HL-60 (cell line): ENCODE measurements at regions not wholly inside any gene's neighbourhood (a gene's known extent, or its start where the extent isn't known, plus 50 kb on each side); places are given as distances from the start of the nearest gene placed in this dataset.

Source experiments
- DNase-seq, 2 experiments: peaks; one replicate each; pipeline ENCODE4 v3.0.0-alpha.2; 2010 to 2020; ENCODE audit warnings: low read depth in 1 of 2, low spot score in 1 of 2
- H3K27ac ChIP-seq: fragments of 250-450 bp; sonication (Bioruptor Pico); replicated peaks from 2 replicates; pipeline ENCODE4 v1.5.1; 2020; ENCODE audit warnings: mild to moderate bottlenecking, moderate library complexity
- H3K27me3 ChIP-seq: fragments of 250-450 bp; sonication (Bioruptor Pico); 2 replicates; pipeline ENCODE4 v1.5.1; 2021; ENCODE audit warnings: mild to moderate bottlenecking, moderate library complexity; ENCODE audit not compliant: insufficient read depth, poor library complexity, severe bottlenecking
- H3K4me3 ChIP-seq: replicated peaks from 2 replicates; pipeline ENCODE4 v1.5.1; 2011; ENCODE audit warnings: mild to moderate bottlenecking, control low read depth, low read length; ENCODE audit not compliant: insufficient read depth
- CTCF ChIP-seq: IDR thresholded peaks from one replicate; pipeline ENCODE4 v1.5.1; 2011; ENCODE audit warnings: low read length, control low read depth, inconsistent platforms; ENCODE audit not compliant: insufficient read depth
- GABPA ChIP-seq: IDR thresholded peaks from 2 replicates; pipeline ENCODE4 v1.6.1; 2012; ENCODE audit warnings: low read depth
- POLR2AphosphoS5 ChIP-seq: IDR thresholded peaks from 2 replicates; pipeline ENCODE4 v1.6.1; 2012; ENCODE audit warnings: low read depth
- REST ChIP-seq: IDR thresholded peaks from 2 replicates; pipeline ENCODE4 v1.6.1; 2012; ENCODE audit warnings: low read depth; ENCODE audit not compliant: insufficient replicate concordance
- SPI1 ChIP-seq: IDR thresholded peaks from 2 replicates; pipeline ENCODE4 v1.6.1; 2012; ENCODE audit warnings: low read depth, mild to moderate bottlenecking, borderline replicate concordance

DNA sequence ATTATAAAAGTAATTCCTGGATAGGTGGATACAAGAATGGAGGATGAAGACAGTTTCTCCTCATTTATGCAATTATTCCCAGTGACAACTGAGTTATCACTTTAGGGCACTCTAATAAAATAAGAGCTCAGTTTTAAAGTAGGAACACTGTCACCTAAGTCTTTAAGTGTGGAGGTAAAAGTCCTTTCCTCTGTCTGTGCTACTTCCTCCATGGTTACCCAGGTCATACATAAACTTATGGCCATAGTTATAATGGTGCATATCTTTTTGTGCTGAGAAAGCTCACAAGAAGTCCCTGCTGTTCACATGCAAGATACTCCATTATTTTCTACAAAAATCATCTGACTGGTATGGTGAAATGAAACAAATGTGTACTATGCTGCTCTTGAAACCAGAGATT is 1093.6 kb downstream of the IGSF11 start:
- TF ChIP-seq POLR2AphosphoS5 (no peak), SPI1 (no peak), CTCF (no peak), REST (no peak), GABPA (no peak)
- H3K4me3 ChIP-seq: no peak overlapping the region
- no peak overlapping the region for H3K27ac ChIP-seq
- H3K27me3 ChIP-seq: no peaks in the 10 kb centered on the region
- no peak for DNase-seq

- Histone ChIP-seq H3K4me3 (no peak overlapping the region), H3K27me3 (no peaks in the 10 kb centered on the region), H3K27ac (no peak overlapping the region)
- no peak for TF ChIP-seq REST
- no peak for TF ChIP-seq CTCF
- no peak for TF ChIP-seq SPI1
- no peak for TF ChIP-seq POLR2AphosphoS5
- no peak for TF ChIP-seq GABPA
- no peak for DNase-seq
These were observed 1092.9 kb downstream of the IGSF11 start for GRCh38 chr3:117941756-117942155.

DNA sequence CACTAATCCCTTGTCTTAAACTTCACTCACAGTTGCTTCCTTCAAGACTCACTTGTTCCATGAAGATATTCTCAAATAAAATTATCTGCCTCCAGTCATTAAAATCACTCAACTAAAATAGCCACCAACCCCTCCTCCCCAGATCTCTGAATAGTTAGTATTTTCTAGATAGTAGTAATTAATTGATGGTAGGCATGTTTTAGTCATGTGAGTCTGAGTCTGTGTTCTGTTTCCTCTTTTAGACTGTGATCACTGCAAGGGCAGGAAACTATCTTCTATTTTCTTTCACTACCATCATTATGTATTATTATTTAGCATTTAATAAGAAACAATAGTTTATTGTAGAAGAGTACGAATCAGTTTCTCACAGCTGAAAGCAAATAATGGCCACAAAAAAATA is 1080.5 kb downstream of the IGSF11 start:
- no peak for DNase-seq
- no peak for TF ChIP-seq SPI1
- H3K4me3 ChIP-seq: no peak overlapping the region

DNA sequence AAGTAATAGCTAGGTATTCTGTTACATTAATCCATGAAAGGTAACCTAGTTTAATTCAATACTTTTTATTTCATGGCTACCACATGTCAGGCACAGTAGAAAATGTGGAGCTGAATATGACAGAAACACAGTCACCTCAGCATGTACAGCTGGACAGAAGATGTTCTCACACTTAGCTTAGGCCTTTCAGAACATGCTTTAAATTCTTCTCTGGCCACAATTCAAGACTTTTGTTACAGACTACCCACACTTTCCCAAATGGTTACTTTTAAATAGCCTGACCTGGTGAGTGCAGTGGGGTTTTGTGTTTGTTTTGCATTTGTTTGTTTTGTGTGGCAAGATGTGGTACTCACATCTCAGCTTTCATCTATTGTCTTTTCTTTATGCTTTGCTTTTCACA is 1079.5 kb downstream of the IGSF11 start:
- Histone ChIP-seq H3K27ac (no peak overlapping the region), H3K27me3 (no peaks in the 10 kb centered on the region), H3K4me3 (no peak overlapping the region)
- TF ChIP-seq POLR2AphosphoS5 (no peak), SPI1 (no peak), CTCF (no peak), GABPA (no peak), REST (no peak)
- DNase-seq: no peak

More for the DNA sequence above, 1080.5 kb downstream of the IGSF11 start:
- no peak overlapping the region for H3K27ac ChIP-seq
- H3K27me3 ChIP-seq: no peaks in the 10 kb centered on the region
